Stimulated activated CD4-positive, alpha-beta T cell treated with anti-CD3 and anti-CD28 coated beads, Interleukin-2, amount 100 ng/mL, for 24 hours (primary cell): ENCODE measurements at regions not wholly inside any gene's neighbourhood (a gene's known extent, or its start where the extent isn't known, plus 50 kb on each side); places are given as distances from the start of the nearest gene placed in this dataset.

Source experiments
- DNase-seq, 2 donors: peaks; one replicate each; pipeline ENCODE4 v3.0.0-alpha.2; 2020

DNA sequence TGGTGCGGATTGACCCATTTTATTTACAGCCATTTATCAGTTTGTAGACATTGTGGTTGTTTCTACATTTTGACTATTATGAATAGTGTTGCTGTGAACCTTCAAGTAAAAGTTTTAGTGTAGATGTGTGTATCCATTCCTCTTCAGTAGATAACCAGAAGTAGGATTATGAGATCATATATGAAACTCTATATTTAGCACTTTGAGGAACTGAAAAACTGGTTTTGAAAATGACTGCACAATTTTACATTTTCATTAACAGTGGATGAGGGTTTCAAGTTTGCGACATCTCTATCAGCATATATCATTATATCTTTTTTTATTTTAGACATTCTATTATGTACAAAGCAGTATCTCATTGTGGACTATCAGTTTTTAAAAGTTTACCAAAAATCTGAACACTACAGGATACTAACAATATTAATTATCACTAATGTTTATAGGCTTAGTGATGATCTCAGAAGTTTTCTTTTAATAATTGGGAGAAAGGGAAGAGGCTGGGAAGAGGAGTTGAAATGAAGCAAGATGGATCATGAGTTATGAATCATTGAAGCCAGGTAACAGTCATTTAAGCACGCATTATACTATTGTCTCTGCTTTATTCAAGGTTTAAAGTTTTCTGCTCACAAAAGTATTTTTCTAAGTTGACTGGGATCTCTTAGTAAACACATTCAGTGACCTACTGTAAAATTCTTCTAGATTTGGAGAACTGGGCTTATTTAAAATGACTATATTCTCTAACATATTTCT, 329.0 kb upstream of the LRATD1 start:
- no peak for DNase-seq

DNA sequence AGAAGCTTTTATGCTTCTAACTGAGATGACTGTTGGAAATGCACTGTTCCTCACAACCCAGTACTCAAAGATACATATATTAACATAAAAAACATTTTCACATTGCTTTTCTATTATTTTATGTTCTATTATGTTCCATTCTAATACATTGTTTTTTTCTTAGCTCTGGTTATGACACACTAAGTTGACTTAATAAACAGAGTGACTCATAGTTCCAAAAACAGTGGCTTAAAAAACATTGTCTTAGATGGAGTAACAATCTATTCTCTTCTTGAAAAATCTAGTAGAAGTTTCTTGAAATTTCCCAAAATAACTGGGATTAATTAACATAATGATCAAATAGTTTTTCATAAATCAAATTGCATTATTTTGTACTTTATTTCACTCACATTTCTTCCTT, 328.2 kb upstream of the LRATD1 start:
- no peak for DNase-seq

GRCh38 chr2:14306268-14306861, 326.2 kb upstream of the LRATD1 start:
- DNase-seq = no peak

- DNase-seq = no peak
Measured at GRCh38 chr2:14313341-14313740, 319.2 kb upstream of the LRATD1 start.

GRCh38 chr2:14316594-14316993, 315.9 kb upstream of the LRATD1 start:
- no peak for DNase-seq

DNA sequence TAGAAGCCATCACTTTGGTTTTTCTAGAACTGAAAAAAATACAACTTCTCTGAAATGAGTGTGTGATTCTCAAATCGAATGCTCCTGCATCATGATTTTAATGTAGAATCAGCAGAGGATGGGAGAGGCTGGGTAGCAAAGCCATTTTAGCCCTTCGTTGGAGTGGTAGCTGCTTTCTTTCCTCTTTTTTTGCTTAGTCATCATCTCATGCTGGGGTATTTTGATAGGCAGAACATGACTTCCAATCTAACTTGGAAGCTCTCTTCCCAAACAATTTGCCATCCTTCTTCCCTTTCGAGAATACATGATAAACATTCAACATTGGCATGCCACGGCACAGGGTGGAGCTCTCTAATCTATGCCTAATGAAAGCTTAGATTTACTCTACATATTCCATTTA, 311.2 kb upstream of the LRATD1 start:
- DNase-seq = no peak

- DNase-seq = no peak
Measured at GRCh38 chr2:14322306-14322705, 310.2 kb upstream of the LRATD1 start.

- no peak for DNase-seq
Measured at GRCh38 chr2:14324308-14324707, 308.2 kb upstream of the LRATD1 start.

GRCh38 chr2:14330884-14331283, 301.6 kb upstream of the LRATD1 start:
- DNase-seq = no peak

- no peak for DNase-seq
Measured at GRCh38 chr2:14336759-14337382, 295.6 kb upstream of the LRATD1 start.

DNA sequence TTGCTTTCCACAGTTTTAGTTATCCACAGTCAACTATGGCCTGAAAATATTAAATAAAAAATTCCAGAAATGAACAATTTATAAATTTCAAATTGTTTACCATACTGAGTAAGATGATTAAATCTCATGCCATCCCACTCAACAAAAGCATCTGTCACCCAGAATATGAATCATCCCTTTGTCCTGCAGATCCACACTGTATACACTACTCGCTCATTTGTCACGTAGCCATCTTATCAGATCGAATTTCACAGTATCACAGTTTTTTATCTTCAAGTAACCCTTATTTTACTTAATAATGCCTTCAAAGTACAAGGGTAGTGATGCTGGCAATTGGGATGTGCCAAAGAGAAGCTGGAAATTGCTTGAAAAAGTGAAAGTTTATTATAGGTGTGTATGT, 291.8 kb upstream of the LRATD1 start:
- no peak for DNase-seq

GRCh38 chr2:14342313-14342712, 290.2 kb upstream of the LRATD1 start:
- no peak for DNase-seq

GRCh38 chr2:14344355-14344754, 288.2 kb upstream of the LRATD1 start:
- no peak for DNase-seq

DNA sequence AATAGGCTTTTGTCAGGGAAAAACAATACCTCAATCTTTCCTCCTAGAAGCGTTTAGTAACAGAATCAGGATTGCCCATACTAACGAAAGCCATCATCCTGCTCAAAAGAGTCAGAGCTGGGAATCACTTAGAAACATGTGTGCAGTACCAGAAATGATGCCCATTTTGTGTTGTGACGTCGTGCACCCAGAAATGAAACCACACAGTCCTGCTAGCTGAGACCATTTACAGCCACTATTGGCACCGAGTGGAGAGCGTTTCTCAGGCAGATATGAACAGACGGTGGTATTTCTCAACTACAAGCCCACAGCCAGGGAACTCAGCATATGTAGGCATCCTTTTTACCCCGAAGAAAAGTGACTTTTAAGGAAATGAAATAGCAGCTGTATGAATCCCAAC, 284.3 kb upstream of the LRATD1 start:
- no peak for DNase-seq

DNA sequence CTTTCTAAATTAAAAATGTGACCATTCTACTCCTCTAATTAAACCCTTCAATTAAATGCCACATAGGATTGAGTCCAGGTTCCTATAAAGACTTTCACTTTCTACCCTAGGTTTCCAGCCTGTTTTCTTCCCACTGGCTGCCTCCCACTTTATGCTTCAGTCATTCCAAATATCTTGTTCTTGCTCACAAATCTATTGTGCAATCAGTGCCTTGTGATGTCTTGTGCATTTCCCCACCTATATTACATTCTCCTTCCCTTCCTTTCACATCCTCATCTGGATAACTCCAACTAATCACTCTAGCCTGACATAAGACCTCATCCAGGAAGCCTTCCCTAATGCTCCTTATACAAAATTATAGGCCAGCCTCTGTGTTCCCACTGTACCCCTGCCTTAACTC, 281.7 kb upstream of the LRATD1 start:
- DNase-seq = no peak

DNA sequence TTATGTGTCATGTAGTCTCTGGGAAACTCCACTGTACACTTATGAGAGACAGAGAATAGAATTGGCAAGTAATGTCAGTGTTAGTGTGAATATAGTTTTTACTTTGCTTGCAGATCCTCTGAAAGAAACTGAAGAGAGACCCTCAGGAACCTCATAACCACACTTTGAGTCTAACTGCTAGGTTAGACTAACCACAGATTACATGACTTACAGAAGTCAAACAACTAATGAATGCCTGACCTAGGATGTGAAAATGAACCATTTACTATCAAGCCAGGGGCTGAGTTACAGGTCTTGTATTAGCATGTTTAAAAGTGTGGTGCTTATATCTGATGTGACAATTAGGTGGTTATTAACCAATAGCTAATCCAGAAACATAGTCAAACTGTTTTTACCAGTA, 280.4 kb upstream of the LRATD1 start:
- DNase-seq = no peak

DNA sequence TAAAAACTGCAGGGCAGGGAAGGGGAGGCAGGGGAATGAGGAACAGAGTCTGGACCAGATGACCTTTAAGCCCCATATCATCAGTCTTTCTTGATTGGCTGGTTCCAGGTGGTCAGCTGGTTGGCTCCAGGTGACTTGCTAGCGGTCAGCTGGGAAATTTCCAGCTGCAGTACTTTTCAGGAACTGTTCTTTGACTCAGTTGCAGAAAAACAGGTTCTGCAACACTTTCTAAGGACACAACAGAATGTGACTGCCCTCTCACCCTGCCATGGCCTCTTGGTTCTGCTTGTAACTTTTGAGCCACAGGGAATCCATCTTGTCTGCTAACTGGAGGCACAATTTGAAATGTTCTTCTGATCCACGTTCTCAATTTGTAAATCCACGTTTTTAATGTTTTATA, 278.3 kb upstream of the LRATD1 start:
- DNase-seq = no peak

DNA sequence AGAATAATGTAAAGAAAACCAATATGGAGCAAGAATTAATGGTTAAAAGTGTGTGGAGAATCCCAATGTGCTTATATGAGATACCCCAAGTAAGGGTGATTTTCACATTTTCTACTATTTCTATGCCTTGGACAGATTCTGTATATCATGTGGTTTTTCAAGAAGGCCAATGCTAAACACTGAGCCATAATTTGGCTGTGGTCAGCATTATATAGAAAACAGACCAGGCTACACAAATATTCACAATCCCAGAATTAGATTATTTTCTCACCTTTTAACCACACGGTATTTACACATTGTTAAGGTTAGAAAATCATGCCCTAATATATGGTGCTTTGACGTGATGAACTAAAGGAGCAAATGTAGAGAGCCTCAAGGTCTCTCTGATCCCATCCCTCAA, 277.4 kb upstream of the LRATD1 start:
- no peak for DNase-seq

DNA sequence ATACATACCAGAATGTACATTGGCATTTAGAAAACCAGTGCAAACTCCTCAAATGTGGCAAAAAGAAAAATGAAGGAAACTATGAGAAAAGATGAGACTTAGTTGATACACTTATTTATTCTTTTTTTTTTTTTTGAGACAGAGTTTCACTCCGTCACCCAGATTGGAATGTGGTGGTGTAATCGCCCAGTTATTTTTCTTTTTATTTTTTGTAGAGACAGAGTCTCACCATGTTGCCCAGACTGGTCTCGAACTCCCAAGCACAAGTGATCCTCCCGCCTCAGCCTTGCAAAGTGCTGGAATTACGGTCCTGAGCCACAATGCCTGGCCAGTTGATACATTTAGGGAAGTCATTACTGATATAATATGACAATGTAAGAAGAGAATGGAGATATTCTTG, 274.2 kb upstream of the LRATD1 start:
- DNase-seq = no peak

DNA sequence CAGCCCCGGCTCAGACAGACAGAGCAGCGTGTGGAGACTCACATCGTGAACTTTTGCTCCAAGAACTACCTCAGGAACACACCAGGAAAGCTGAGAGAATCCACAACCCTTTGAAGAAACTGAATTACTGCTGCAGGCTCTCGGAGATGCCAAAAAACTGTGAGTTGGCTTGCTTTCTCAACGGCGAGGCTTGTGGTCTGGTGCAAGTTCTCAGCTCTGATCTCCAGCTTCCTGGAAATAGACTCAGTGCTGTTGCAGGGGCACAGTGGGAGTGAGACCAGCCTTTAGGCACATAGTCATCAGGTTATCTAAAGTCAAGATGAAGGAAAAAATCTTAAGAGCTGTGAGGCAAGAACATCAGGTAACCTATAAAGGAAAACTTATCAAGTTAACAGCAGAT, 273.7 kb upstream of the LRATD1 start:
- DNase-seq = no peak

- DNase-seq = no peak
Measured at GRCh38 chr2:14363137-14363536, 269.4 kb upstream of the LRATD1 start.

DNA sequence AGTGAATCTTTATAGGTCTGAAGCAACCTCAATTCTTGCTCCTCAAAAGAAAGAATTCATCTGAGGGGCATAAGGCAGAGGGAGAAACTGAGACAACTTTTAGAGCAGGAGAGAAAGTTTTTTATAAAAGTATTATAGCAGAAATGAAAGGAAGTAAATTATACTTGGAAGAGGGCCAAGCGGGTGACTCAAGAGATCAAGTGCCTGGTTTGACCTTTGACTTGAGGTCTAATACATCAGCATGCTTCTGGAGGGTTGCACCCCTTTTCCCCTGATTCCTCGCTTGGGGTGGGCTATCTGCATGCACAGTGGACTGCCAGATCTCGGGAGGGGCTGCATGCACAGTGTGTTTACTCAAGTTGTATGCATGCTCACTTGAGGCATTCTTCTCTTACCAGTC, 268.5 kb upstream of the LRATD1 start:
- DNase-seq = no peak

GRCh38 chr2:14364471-14364870, 268.0 kb upstream of the LRATD1 start:
- no peak for DNase-seq

DNA sequence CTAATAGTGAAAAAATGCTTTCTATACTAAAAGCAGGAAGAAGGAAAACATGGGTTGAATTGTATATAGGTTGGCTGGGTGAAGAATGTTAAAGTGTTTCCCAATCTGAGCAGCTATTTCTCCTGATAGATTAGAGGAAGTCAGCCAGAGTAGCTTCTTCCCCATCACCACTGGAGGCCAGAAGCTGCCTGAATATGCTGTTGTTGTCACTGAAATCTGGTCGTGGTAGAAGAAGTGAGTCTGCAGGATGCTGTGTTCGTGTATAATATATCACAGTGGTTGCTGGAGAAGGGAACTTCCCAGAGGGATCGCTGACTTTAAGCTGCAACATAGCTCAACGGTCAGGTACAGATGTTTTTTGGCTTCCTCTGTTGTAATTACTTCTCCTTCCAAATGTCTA, 247.5 kb upstream of the LRATD1 start:
- no peak for DNase-seq

DNA sequence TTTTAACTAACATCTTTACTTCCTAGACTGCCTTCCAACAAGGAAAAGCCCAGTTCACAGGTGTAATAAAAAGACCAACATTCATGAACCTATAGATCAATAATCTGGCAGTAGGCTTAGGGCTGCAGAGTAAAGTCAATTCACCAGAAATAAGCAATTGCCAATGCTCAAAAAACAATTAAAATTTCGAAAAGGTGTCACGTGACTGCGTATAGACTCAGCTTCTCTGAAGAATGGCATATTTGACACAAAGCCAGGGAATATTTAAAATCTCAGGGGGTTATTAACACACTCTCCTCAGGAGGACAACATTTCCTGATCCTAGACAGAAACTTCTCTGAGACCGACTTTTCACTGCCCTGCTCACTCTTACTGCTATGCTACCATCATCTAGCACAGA, 245.2 kb upstream of the LRATD1 start:
- no peak for DNase-seq
